PC-9 (cell line): ENCODE measurements at regions not wholly inside any gene's neighbourhood (a gene's known extent, or its start where the extent isn't known, plus 50 kb on each side); places are given as distances from the start of the nearest gene placed in this dataset.

Experiments used
- BruUV-seq: library from RNA; stranded (reverse); fragments of 400-500 nt; replicated peaks from 2 replicates; lab custom pipeline; 2021; lab: Mats Ljungman, UMichigan
- CTCF ChIA-PET: fragments of 300-600 bp; sonication (Branson Sonifier 250); formaldehyde crosslinking; loops from one replicate; lab custom pipeline; 2022; ENCODE audit warnings: antibody characterized with exemption; lab: Charles Lee
- POLR2A ChIA-PET: fragments of 300-600 bp; sonication (Branson Sonifier 250); formaldehyde crosslinking; loops from one replicate; lab custom pipeline; 2022; ENCODE audit warnings: antibody characterized with exemption; ENCODE audit not compliant: unreplicated experiment; lab: Charles Lee
- DNase-seq, 2 experiments: peaks; one replicate each; pipeline versions ENCODE4 v3.0.0 to v3.0.0-alpha.2; 2015 to 2022; ENCODE audit warnings: mixed read lengths in 1 of 2
- H2AFZ ChIP-seq: fragments of 200-600 bp; sonication (generic); 2 replicates; pipeline ENCODE4 v1.8.1; 2017; ENCODE audit warnings: antibody characterized with exemption
- H3F3A ChIP-seq: fragments of 200-600 bp; sonication (generic); 2 replicates; pipeline ENCODE4 v1.8.1; 2017; ENCODE audit warnings: antibody characterized with exemption, mild to moderate bottlenecking, low read depth; ENCODE audit not compliant: insufficient read depth
- H3K27ac ChIP-seq: fragments of 200-600 bp; sonication (generic); 2 replicates; pipeline ENCODE4 v1.6.1; 2016; ENCODE audit warnings: mixed run types
- H3K27me3 ChIP-seq: fragments of 200-600 bp; sonication (generic); 2 replicates; pipeline ENCODE4 v1.6.1; 2016; ENCODE audit warnings: low read depth, mixed run types; ENCODE audit not compliant: insufficient read depth
- H3K36me3 ChIP-seq: fragments of 200-600 bp; sonication (generic); 2 replicates; pipeline ENCODE4 v1.6.1; 2016; ENCODE audit warnings: low read depth, mixed run types
- H3K4me1 ChIP-seq: fragments of 200-600 bp; sonication (generic); replicated peaks from 2 replicates; pipeline ENCODE4 v1.6.1; 2016; ENCODE audit warnings: mixed run types; ENCODE audit not compliant: insufficient read depth
- H3K4me2 ChIP-seq: fragments of 200-600 bp; sonication (generic); 2 replicates; pipeline ENCODE4 v1.6.1; 2017; ENCODE audit warnings: mixed run types
- H3K4me3 ChIP-seq: fragments of 200-600 bp; sonication (generic); 2 replicates; pipeline ENCODE4 v1.6.1; 2016; ENCODE audit warnings: mixed run types
- H3K79me2 ChIP-seq: fragments of 200-600 bp; sonication (generic); 2 replicates; pipeline ENCODE4 v1.6.1; 2017; ENCODE audit warnings: low read depth, mixed run types
- H3K9me2 ChIP-seq: fragments of 200-600 bp; sonication (generic); 2 replicates; pipeline ENCODE4 v1.8.1; 2017; ENCODE audit warnings: mild to moderate bottlenecking; ENCODE audit not compliant: insufficient read depth
- H3K9me3 ChIP-seq: fragments of 200-600 bp; sonication (generic); 2 replicates; pipeline ENCODE4 v1.8.1; 2016; ENCODE audit warnings: low read depth; ENCODE audit not compliant: insufficient read depth
- H4K20me1 ChIP-seq: fragments of 200-600 bp; sonication (generic); 2 replicates; pipeline ENCODE4 v1.8.1; 2017; ENCODE audit not compliant: insufficient read depth
- EZH2 ChIP-seq: fragments of 200-600 bp; sonication (generic); IDR thresholded peaks from 2 replicates; pipeline ENCODE4 v1.8.0; 2017; ENCODE audit warnings: antibody characterized with exemption, low read depth
- intact Hi-C: fragments of 100-400 bp; cut with micrococcal nuclease; formaldehyde crosslinking; loops from one replicate; pipeline ENCODE4 v1.10.0; 2022; ENCODE audit not compliant: unreplicated experiment
- TF ChIP-seq, protein P1 (sequence below): fragments of 200-600 bp; sonication (generic); conservative IDR thresholded peaks from 2 replicates; pipeline ENCODE4 v1.6.1; 2017; ENCODE audit warnings: mixed run types, antibody characterized with exemption, mild to moderate bottlenecking, moderate library complexity

DNA sequence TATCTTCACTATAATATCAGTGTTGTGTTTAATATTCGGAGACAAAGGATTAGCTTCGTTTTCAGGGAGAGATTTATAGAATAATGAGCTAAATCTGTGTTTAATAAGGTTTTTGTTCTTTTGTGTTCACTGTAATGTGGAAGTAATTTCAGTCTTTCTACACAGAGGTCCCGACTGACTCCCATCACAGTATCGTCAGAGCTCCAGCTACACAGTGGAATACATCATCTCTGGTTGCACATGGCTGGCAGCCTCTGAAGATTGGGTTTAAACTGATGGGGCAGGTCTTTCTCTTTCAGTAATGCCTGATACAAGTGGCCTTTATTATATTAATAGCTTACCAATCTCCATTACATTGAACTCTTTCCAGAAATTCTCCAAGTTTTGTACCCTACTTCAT is 736.7 kb upstream of the RIOK2 start:
- H3K9me3 ChIP-seq = no peaks in the 10 kb centered on the region
- H3K27ac ChIP-seq = no peak overlapping the region
- no peaks in the 10 kb centered on the region for H3K36me3 ChIP-seq
- CTCF ChIA-PET = no interaction called here
- no peak overlapping the region for H2AFZ ChIP-seq
- H3K27me3 ChIP-seq = no peaks in the 10 kb centered on the region
- no peak overlapping the region for H3K4me3 ChIP-seq
- no peaks in the 10 kb centered on the region for H3K79me2 ChIP-seq
- H3F3A ChIP-seq = no peaks in the 10 kb centered on the region
- intact Hi-C loops = no loop called here
- TF ChIP-seq EZH2 = no peak
- TF ChIP-seq, protein P1, sequence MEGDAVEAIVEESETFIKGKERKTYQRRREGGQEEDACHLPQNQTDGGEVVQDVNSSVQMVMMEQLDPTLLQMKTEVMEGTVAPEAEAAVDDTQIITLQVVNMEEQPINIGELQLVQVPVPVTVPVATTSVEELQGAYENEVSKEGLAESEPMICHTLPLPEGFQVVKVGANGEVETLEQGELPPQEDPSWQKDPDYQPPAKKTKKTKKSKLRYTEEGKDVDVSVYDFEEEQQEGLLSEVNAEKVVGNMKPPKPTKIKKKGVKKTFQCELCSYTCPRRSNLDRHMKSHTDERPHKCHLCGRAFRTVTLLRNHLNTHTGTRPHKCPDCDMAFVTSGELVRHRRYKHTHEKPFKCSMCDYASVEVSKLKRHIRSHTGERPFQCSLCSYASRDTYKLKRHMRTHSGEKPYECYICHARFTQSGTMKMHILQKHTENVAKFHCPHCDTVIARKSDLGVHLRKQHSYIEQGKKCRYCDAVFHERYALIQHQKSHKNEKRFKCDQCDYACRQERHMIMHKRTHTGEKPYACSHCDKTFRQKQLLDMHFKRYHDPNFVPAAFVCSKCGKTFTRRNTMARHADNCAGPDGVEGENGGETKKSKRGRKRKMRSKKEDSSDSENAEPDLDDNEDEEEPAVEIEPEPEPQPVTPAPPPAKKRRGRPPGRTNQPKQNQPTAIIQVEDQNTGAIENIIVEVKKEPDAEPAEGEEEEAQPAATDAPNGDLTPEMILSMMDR = no peak
- DNase-seq = no peak
- H3K4me1 ChIP-seq = no peaks in the 10 kb centered on the region
- H3K4me2 ChIP-seq = no peak overlapping the region
- POLR2A ChIA-PET = no interaction called here
- no TSS peak for BruUV-seq
- no peaks in the 10 kb centered on the region for H4K20me1 ChIP-seq
- no peaks in the 10 kb centered on the region for H3K9me2 ChIP-seq

DNA sequence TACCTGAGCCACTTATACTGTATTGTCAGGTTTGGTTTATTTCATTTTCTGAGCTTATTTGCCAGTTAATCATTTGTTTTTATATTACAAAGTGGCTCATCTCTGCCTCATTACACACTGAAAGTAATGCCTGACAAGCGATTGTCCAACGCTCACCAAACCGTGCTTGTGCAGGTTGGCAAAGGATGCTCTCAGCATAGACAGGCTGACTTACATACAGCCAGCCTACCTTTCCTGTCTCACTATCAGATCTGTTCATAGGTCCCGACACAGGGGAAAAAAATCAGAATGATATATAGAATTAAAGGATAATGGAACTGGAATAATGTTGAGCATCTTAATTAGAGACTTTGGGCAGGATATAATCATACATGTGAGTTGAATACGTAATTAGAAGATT is 739.7 kb upstream of the RIOK2 start:
- no peaks in the 10 kb centered on the region for H3K4me1 ChIP-seq
- H3F3A ChIP-seq = no peaks in the 10 kb centered on the region
- no peaks in the 10 kb centered on the region for H3K9me2 ChIP-seq
- no peaks in the 10 kb centered on the region for H3K9me3 ChIP-seq
- H2AFZ ChIP-seq = no peak overlapping the region; the same call in 1 of the 2 replicates
- TF ChIP-seq, protein P1 = no peak
- no peak for TF ChIP-seq EZH2
- no peak overlapping the region for H3K27ac ChIP-seq
- no peaks in the 10 kb centered on the region for H3K36me3 ChIP-seq
- no peak overlapping the region for H3K4me2 ChIP-seq
- H3K27me3 ChIP-seq = no peaks in the 10 kb centered on the region
- no peaks in the 10 kb centered on the region for H4K20me1 ChIP-seq
- H3K79me2 ChIP-seq = no peaks in the 10 kb centered on the region
- DNase-seq = no peak
- no TSS peak for BruUV-seq
- CTCF ChIA-PET = no interaction called here
- POLR2A ChIA-PET = no interaction called here
- intact Hi-C loops = no loop called here
- H3K4me3 ChIP-seq = no peak overlapping the region

DNA sequence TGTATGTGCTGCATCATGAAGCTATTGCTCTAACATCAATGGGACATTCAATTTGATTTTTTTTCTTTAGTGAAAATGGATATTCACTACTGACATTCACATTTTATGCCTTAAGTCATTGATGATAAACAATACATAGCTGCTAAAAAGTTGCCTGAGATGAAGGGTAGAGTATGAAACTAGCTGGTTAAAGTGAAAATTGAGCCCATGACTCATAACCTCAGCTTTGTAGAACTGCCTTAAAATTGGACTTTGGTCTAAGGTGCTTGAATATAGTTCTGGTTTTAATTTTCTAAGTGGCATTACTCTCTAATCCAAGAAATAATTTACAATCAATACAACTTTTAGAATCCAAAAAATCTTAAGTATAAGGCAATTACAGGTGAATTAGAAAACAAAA is 740.4 kb upstream of the RIOK2 start:
- Histone ChIP-seq H3K4me2 (no peak overlapping the region), H3K9me2 (no peaks in the 10 kb centered on the region), H3K36me3 (no peaks in the 10 kb centered on the region), H2AFZ (no peak overlapping the region), H4K20me1 (no peaks in the 10 kb centered on the region), H3K4me1 (no peaks in the 10 kb centered on the region), H3K4me3 (no peak overlapping the region), H3F3A (no peaks in the 10 kb centered on the region), H3K9me3 (no peaks in the 10 kb centered on the region), H3K27ac (no peak overlapping the region), H3K27me3 (no peaks in the 10 kb centered on the region), H3K79me2 (no peaks in the 10 kb centered on the region)
- CTCF ChIA-PET = interaction anchor here (0.6 kb wide), 1 partner anchor 12 kb away, joined by 3 read pairs; no protein-coding TSS in a partner anchor
- TF ChIP-seq, protein P1 = no peak
- no peak for TF ChIP-seq EZH2
- POLR2A ChIA-PET = no interaction called here
- intact Hi-C loops = no loop called here
- no peak for DNase-seq
- no TSS peak for BruUV-seq
